NCI-H345 treated with DMSO at 0.1 percent for 48 hours (cell line): ENCODE measurements at regions not wholly inside any gene's neighbourhood (a gene's known extent, or its start where the extent isn't known, plus 50 kb on each side); places are given as distances from the start of the nearest gene placed in this dataset.

ENCODE experiments used
- DNase-seq: peaks from one replicate; lab custom pipeline; 2025; ENCODE audit not compliant: unreplicated experiment; lab: John Stamatoyannopoulos, UW

DNA sequence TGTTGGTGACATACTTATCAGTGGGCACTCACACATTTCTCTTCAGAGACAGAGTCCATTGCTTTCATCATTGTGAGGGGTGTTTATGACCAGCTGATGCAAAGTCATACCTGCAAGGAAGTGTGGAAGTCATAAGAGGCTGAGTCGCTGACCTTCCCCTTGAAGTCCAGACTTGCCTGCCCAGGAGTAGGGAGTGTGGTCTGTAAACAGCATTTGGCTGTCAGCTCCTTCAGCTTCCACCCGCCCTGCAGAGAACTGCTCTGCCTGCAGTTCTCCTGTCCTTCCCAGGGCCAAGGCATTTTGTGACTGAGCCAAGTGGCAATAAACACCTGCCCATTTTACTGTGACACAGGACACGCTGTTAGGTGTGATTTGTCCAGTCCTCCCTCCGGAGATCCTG lies 801.3 kb downstream of the BCL11B start:
- no peak for DNase-seq

DNA sequence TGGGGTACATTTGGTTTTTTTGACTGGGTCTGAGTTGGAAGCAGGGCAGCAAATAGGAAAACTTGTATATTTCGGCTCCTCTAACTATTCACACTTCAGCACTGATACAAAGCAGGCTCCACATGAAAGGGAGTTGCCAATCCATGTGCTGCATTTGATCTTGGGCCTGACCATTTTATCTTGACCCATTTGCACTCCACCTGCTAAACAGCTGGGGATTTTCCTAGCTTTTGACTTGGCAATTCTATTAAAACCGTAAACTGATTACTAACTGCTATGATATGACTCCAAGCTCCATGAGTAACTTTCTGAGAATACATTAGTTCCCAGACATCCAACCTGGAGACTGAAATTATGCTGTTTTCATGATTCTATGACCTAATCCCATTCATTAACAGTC lies 797.1 kb downstream of the BCL11B start:
- no peak for DNase-seq

DNA sequence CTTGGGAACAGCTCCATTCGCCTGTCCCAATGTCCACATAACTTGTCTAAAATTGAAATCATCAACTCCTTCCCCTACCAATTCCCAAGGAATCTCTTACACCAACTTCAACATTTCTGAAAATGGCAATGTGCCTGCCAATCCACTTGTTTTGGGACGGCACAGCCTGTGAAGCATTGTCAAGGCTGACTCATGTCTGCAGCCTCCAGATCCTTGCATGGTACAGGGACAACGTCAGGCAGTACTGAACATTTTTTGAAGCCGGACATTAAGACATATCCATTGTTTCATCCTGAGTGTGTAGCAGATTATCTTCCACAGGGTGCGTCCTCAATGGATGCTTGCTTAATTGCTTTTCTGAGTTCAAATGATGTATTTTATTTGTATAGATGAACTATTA lies 794.1 kb downstream of the BCL11B start:
- no peak for DNase-seq

DNA sequence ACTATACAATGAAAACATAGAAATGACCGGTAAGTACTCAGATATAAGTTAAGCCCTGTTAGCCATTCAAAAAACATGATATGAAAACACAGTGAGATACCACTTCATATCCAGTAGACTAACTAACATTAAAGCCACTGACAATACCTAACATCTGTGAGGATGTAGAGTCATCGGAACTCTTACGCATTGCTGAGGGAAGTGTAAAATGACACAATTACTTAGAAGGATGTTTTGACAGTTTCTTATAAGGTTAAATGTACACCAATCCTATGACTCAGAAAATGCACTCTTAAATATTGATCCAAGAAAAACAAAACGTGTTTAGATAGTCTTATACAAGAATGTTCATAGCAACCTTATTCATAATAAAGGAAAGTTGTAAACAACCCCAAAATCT lies 782.9 kb downstream of the BCL11B start:
- no peak for DNase-seq

DNA sequence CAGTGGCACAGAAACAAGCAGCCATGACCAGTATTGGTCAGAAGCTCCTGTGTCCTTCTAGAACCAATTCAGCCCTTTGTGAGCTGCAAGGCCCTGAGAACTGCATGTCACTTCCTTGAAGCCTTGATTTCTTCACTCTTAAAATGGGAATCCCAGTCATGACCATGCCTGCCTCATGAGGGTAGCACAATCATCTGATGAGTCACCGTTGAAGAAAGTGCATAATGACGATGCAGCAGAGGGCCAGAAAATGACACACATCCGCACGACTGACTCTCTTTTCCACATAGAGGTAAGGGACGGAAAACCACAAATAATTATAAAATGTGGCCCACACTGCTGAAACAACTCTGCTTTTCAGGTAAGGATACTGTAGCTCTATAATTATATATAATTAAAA lies 777.4 kb downstream of the BCL11B start:
- no peak for DNase-seq

DNA sequence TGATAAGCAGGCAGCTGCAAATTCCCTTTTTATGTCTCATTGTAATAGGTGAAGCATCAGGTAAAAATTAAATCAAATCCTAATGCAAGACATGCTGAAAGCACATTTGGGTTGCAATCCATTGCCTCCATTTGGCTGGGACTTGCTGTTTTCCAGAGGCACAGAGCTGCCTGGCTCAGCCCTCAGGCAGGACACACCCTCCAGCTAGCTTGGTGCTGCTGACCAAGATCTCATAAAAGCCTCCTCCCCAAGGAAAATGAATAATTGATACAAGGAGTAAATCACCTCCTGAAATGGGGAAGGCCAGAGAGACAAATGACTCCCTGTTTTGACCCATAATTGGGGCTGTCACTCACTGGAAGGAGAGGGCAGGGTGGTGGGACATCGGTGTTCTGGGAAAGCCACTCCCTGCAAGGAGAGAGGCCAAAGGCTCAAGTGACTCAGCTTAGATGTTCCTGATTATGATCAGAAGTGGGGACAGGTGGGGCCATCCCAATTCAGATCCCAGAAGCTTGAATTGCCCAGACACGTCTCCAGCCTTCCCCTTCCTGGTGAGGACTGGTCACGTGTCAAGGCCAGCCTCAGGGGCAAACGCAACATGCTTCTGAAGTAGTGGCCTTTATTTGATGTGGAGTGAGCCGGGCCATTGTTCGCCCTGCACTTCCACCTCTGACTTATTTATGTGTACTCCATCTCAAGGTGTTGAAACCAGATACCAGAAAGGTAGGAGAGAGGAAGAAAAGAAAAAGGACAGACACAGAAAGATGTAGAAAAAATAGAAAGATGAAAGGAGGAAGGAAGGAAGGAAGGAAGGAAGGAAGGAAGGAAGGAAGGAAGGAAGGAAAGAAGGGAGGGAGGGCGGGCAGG lies 773.7 kb downstream of the BCL11B start:
- DNase-seq, result no peak

DNA sequence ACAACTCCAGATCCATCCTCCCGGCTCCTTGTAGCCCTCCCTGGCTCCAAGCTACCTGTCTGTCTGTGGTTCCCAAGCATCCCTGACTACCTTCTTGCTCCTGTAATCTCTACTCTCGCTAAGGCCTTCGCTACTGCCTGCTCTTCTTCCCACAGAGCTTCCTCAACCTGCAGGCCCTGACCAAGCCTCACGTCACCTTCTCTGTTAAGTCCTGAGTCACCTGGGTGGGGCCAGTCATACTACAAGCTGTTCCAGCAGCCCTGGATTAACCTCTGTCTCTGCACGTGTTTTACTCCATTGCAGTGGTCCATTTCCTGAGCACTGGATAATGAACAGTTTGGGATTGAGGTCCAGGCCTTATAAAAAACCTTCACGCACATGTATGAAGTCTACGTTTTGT lies 770.7 kb downstream of the BCL11B start:
- DNase-seq, result no peak

DNA sequence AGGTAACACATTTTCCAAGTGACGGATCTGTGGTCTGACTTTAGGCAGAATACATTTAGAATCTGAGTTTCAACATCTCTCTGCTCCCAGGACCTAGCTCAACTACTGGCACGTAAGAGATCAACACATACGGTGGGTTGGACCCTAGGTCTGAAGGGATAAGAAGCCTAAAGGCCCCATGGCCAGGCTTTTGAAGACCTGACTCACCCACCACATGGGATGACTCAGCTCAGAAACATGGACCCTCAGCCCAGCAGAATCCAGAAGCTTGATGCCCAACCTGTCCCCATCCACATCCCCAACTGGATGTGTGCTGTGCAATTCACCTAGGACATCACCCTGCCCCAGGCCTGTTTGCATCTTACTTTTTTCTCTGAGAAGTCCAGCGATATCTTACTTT lies 770.2 kb downstream of the BCL11B start:
- no peak for DNase-seq

DNA sequence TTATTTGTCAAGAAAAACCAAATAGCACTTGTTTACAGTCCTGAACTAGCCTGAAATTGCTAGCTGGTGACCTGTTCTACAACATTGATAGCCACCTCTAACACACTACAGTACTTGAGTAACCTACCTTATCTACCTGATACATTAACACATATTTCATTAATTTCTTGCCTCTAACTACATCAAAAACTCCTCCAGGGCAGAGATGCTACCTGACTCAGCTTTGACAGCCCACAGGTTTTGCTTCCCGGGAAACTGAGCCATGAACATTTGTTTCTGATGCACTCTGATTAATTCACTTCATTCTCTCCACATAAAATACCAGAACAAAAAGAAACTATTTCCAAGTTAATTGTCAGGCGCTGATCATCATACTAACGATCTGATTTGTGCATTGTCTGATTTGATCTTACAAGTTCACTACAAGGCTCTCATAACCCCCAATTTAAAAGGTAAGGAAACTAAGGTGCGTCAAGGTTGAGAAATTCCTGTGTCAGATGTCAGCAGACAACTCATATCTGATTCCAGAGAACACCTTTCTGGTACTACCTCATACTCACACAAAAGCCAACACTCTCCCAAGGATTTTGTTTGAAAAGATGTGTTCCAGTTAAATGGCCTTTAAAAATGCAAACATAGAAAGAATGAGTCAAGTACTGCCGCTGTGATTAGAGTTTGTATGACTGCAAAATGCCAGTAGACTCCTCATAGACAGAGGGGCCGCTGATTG lies 768.7 kb downstream of the BCL11B start:
- DNase-seq, result no peak

DNA sequence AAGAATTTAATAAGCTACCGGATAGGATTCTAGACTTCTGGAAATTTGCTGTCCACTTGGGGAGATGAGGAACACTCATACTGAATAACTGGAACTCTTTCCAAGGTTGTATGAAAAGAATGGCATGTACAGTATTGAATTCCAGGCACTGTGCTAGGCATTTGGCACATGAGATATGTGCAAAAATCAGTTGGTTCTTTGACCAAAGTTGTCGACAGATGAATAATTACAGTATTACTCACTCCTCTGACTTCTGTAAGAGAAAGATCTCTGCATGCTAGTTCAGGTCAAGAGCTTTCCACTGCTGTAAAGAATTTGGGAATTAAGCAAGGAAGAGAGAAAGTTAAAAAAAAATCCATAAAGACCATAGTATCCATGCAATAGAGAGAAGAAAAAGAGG lies 764.7 kb downstream of the BCL11B start:
- DNase-seq, result no peak

DNA sequence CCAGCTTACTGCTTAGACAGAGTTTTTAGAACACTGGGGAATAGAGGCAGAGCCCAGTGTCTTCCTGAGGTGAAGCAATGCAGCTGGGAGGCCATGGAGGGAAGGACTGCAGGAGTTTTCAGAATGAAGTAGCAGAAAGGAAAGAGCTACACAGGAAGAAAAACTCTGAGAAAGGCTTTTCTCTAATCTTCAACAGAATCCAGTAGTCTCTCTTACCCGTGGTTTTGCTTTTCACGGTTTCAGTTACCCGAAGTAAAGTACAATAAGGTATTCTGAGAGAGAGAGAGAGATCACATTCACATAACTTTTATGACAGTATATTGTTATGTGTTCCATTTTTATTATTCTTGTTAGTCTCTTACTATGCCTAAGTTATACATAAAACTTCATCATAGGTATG lies 761.6 kb downstream of the BCL11B start:
- DNase-seq, result no peak

DNA sequence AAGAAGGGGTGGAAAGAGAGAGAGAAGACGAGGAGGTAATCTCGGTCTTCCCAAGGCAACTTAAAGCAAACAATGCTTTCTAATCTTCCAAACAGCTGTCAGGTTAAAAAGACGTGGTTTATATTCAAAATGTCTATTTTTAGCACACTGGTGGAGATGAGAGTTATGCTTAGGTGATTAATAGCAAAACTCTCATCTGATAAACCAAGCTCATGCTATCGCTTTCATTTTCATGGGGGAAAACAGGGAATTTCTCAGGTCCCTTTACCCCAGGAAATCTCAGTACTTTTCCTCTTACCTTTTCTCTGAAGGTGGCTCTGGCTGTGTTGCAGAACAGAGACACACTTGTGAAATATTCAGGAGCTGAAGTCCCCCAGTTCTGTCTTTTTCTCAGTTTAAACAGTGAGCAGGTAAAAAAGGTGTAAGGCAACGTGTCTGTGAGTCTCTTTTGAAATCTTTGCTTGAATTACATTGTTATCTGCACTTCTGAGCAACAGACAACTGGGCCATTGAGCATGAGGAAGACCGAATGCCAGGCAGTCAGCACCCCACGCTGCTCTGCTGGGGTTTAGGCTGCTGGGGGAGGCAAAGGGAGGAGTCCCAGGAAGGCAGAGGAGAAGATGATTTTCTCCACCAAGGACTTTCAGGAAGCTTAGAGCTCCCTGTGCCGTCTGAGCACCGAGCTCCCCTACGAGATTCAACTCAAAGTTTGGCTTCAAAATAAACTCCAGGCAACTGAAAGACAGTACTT lies 759.3 kb downstream of the BCL11B start:
- no peak for DNase-seq

DNA sequence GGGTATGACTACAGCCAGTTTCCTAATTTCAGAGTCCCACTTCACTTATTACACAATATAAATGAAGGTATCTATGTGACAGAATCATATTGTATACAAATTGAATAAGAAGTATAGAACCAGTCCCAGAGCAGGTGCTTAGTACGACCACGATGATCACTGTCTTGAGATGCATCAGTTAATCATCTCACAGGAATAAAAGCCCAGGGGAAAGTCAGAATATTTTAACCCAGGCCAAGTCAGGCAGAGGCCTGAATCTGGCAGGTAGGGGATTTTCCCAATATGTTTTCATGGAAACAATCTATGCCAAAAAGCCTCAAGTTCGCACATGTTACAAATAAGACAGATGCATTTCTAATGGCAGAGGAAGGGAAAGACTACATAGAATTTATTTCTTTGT lies 758.4 kb downstream of the BCL11B start:
- DNase-seq, result no peak

DNA sequence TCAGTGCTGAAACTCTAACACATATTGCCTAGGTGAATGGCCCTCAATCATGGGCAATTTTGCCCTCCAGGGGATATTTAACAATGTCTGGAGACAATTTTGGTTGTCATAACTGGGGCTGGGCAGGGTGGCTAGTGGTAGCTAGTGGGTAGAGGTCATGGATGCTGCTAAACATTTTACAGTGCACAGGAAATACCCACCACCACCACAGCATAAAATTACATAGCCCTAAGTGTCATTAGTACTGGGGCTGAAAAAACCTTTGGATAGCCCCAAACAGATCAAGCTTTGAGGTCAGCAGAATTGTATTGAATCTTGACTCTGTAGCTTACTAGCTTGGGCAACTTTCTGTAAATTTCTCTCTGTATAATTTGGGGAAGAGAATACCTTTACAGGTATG lies 758.0 kb downstream of the BCL11B start:
- no peak for DNase-seq

DNA sequence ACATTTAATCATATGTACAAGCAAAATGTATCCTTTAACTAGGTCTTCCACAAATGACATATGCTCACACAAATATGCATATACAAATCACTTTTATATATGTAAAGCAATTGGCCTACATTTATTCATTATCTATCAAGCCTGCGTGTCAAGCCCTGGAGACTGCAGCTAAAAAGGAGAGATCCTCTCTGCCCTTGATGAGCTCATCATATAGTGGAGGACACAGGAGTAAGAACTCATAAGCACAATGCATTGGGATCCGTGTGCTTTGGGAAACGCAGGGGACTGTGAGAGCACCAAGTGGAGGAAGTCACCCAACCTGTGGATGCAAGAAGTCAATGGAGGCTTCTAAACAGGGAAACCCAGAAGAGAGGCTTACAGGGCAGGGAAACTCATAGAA lies 735.7 kb downstream of the BCL11B start:
- no peak for DNase-seq

DNA sequence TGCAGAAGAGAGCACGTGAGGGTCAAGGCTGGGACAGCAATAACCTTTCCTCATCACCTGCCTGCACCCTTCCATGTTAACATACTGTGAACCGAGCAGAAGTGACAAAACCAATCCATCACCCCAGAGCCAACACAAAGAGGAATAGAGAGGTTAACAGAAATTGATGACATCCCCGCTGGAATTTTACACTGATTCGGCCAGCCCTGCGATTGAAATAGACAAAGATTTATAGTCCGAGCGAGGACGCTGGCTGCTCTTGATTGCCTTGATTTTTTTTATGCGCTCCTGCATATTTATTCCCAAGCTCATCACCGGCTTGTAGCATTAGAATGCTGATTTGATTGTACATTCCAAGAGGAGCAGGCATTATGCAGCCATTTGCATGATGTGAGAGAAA lies 729.7 kb downstream of the BCL11B start:
- DNase-seq, result no peak

DNA sequence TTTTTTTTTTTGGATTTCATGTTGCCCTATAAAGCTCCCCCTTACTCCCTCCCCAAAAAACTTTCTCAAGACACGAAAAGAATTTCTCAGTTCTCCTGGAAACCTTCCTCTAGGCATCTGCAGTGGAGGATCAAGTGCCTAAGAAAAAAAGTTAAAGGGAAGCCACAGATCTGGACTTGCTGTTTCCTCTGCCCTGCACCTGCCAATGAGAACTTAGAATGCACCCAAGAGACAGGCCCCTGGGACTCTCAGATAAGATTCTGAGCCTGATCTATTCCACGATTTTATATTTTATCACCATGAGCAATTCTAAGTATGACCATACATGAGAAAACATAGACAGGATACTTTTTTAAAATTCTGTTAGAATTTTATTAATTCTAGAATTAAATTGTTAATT lies 728.9 kb downstream of the BCL11B start:
- no peak for DNase-seq

DNA sequence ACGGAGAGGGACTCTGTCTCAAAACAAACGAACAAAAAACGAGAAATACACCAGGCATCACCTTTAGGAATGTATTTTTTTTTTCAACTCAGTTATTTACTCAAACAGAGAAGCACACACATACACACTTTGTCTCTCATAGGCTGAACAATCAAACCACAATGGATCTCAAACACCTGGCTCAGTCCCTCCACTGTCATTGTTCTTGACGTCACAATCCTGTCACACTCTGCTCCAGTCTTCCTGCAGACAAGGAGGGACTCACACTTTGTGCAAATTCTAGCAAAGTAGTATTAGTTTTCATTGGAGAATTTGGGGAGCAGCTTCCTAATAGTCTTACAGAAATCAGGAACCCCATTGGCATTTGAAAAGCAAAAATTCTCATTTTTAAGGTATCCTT lies 727.8 kb downstream of the BCL11B start:
- no peak for DNase-seq

DNA sequence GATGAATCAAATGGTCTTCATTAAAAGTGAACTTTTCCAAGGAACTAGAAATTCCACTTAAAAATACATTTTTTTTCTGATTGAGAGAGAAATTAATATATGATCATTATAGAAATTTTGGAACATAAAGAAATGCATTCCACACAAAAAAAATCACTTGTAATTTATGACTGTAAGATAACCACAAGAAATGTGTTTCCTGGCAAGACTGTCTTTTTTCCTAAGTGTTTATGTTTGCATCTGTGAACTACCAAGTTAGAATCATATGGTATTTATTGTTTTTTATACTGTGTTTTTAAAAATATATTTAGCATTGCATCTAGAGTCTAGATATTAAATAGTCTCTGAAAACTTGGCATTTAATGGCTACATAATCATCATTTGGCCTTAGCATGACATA lies 726.8 kb downstream of the BCL11B start:
- DNase-seq, result no peak

DNA sequence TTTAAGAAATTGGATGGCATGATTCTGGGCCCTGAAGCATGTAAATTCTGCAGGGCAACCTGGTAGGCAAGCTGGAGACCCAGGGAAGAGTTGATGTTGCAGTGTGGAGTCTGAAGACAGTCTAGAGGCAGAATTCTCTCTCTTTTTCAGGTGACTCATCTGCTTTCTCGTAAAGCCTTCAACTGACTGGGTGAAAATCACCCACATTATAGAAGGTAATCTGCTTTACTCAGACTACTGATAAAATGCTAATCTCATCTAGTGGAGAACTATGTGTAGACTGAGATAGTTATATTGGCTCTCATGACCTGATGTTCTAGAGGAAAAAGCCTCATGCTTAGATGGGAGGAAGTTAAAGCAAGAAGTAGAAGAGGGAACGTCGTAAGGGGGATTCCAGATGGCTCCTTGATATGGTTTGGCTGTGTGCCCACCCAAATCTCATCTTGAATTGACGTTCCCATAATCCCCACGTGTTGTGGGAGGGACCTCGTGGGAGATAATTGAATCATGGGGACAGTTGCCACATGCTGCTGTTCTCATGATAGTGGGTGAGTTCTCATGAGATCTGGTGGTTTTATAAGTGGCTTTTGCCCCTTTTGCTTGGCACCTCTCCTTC lies 723.8 kb downstream of the BCL11B start:
- no peak for DNase-seq

DNA sequence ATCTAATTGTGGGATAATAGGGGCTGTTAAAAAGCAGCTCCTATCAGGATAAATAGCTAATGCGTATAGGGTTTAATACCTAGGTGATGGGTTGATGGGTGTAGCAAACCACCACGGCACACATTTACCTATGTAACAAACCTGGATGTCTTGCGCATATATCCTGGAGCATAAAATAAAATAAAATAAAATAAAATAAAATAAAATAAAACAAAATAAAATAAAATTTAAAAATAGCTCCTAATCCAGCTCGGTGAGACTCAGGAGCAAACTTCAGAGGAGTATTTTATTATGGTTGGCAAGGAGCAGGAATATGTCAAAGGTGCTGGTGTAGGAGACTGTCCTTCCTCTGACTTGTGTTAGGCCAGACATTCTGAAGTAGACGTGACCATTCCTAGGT lies 721.0 kb downstream of the BCL11B start:
- DNase-seq, result no peak
